HG03066 (cell line): ENCODE measurements at regions not wholly inside any gene's neighbourhood (a gene's known extent, or its start where the extent isn't known, plus 50 kb on each side); places are given as distances from the start of the nearest gene placed in this dataset.
A peak's percentile ranks its signal among the peaks of the same experiment; 100 is the strongest.

Source experiments
- ATAC-seq: cut with Tn5 transposase; IDR thresholded peaks from one replicate; pipeline ENCODE4 v1.9.1; 2021; ENCODE audit warnings: low read depth; ENCODE audit not compliant: unreplicated experiment

DNA sequence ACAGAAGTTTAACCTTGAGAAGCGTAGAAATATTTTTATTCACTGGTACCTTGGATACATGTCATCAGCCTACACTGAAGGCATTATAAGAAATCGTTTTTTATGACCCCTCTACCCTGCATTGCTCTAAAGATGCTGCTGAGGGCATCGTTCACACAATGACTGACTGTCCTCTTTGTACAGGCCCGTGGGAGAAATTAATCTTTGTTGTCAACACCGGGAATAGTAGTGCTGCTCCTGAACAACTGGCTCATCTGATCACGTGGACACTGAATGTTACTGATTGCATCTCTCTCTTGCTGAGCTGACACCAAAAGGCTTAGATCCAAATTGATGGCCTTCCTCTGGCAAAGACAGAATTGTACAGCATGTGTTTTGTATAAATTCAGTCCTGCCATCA is 157.1 kb upstream of the SMLR1 start:
- no peak for ATAC-seq

GRCh38 chr6:130671119-130671518 is 156.1 kb upstream of the SMLR1 start:
- no peak for ATAC-seq

- ATAC-seq = no peak
Observed at GRCh38 chr6:130671577-130671976, 155.6 kb upstream of the SMLR1 start.

DNA sequence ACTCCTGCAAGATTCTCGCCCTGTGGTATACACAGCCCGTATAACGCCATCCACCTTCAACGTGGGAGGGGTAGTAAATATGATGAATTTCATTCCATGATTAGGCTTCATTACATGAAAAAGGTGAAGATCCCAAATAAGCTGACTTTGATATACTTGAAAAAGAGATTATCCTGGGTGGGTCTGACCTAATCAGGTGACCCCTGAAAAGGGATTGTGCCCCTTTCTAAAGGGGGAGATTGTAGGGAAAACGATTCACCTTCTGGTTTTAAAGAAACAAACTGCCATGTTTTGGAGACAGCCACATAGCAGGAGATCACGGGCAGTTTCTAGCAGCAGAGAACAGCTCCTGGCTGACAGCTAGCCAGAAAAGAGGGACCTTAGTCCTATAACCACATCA is 155.1 kb upstream of the SMLR1 start:
- ATAC-seq = no peak

DNA sequence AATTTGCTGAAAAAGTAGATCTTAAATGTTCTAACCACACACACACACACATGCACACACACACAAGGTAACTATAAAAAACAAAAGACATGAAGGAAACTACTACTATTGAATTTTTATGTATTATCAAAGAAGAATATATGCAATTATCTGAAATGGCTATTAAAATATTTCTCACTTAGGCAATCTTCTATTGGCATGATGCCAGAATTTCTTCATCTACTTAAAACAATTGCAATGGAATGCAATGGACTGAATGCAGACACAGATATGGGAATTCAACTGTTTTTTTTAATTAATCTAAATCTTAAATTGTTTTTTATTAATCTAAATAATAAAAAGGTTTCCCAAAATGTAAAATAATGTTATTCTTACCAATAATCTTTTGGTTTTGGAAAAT is 152.6 kb upstream of the SMLR1 start:
- ATAC-seq = no peak

- ATAC-seq = no peak
Observed at GRCh38 chr6:130675072-130675471, 152.1 kb upstream of the SMLR1 start.

GRCh38 chr6:130676077-130676772 is 151.0 kb upstream of the SMLR1 start:
- ATAC-seq = no peak

DNA sequence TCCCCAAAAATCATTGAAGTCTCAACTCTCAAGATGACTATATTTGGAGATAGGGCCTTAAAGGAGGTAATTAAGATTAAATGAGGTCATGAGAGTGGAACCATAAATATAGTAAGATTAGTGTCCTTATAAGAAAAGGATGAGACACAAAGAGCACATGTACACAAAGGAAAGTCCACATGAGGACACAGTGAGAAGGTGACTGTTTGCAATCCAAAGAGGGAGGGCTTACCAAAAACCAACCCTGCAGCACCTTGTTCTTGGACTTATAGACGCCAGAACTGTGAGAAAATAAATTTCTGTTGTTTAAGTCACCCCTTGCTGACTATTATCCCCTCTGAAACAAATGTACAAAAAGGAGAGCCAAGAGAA is 150.4 kb upstream of the SMLR1 start:
- ATAC-seq = no peak

DNA sequence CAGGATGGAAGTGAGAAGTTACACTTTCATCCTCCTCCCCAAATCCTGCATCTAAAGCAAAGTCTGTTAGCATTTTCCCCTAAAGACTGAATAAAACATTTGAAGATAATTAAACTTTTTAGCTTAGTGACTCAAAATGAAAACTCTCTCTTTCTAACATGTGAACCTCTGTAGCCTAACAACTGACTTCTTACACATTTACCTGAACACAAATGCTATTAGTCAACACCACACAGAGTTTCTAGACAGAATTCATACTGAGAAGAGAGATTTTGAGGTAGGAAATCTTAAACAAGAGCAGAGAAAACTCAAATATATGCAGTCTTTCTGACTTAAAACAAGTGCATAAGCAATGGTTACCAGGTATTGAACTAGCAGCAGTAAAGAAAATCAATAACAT is 149.9 kb upstream of the SMLR1 start:
- no peak for ATAC-seq

GRCh38 chr6:130677766-130678165 is 149.4 kb upstream of the SMLR1 start:
- no peak for ATAC-seq

DNA sequence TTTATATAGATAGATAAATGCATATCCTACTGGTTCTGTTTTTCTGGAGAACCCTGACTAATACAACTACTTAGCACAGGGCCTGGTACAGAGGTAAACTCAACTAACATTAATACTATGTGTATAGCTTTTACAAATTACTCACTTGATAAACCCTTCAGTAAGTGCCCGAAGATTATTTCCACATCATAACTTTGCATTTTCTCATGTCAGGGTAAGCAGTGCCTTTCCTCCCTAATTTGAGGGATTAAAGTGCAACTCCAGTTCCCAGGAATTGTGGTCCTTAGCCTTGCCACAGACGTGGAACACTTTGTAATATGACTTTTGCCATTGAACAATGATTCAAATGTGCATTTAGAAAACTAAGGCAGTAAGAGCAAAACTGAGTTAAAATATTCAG is 147.5 kb upstream of the SMLR1 start:
- ATAC-seq = no peak

- ATAC-seq = no peak
Observed at GRCh38 chr6:130680116-130680515, 147.1 kb upstream of the SMLR1 start.

GRCh38 chr6:130681028-130681427 is 146.2 kb upstream of the SMLR1 start:
- no peak for ATAC-seq

- no peak for ATAC-seq
Observed at GRCh38 chr6:130682066-130682465, 145.1 kb upstream of the SMLR1 start.

DNA sequence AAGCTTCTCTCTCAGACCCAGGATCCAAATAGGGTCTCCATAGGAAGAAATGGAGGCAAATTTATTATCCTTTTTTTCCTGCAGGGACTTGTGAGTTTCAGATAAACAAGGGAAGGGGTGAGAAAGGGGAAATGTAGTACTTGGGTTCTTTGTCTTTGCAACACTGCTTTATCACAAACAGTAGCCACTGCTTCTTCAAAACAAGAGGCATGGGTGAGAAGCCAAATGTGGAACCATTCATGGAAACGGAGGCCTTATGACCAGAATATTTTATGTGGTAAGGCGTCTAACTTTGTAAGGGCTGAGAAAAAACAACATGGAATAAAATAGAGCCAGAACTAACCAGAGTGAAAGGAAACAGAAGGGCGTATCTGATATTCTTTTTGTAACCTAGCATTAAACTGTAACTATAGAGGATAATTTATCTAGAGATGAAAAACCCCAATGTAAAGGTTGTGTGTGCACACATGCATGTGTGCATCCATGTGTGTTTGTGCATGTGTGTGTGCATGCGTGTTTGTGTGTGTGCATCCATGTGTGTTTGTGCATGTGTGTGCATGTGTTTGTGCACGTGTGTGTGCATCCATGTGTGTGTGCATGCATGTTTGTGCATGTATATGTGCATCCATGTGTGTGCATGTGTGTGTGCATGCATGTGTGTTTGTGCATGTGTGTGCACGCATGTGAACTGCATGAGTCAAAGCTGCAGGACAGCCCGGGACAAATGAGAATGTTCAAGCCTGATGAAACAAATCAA is 143.3 kb upstream of the SMLR1 start:
- no peak for ATAC-seq

DNA sequence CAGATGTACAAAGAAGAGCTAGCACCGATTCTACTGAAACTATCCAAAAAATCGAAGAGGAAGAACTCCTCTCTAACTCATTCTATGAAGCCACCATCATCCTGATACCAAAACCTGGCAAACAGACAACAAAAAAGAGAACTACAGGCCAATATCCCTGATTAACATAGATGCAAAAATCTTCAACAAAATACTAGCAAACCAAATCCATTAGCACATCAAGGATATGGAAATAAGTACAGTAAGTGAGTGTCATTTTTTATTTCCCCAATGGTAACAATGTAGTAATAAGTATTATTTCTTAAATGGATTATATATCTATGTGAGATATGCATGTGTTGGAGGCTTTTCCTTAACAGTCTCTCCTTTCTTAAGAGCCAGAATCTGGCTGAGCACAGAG is 134.5 kb upstream of the SMLR1 start:
- ATAC-seq = no peak

DNA sequence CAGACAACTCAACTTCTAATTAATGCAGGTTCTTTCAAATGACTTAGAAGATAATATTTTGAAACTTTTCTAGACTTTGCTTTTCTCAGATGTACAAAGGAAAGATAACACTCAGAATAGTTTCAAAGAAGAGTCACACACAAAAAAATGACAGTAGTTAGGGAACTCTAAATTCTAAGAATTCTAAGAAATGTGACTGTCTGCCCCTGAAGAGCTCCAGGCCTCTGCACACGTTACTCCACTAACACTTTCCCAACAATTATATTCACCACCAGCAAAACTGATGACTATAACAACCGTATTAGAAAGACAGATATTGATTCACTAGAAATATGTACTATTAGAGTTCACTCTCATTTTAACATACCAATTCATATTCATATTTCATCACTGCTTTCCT is 133.3 kb upstream of the SMLR1 start:
- ATAC-seq = no peak

GRCh38 chr6:130694606-130695005 is 132.6 kb upstream of the SMLR1 start:
- no peak for ATAC-seq

DNA sequence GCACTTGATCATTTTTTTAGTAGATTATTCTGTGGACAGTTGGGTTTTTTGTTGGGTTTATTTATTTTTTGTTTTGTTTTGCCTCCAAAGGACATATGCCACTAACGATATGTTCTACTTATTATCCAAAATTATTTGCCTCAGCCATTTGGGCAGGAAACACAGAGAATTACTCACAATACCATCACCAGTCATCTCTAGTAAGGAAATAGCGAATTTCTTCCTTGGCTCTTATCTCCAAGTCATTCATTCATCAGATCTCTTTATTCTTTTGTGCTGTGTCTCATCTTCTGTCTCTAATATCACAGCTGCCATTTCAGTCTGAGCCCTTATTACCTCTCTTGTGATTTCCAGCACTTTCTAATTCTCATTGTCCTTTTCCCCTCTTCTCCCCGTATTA is 130.4 kb upstream of the SMLR1 start:
- ATAC-seq = no peak

DNA sequence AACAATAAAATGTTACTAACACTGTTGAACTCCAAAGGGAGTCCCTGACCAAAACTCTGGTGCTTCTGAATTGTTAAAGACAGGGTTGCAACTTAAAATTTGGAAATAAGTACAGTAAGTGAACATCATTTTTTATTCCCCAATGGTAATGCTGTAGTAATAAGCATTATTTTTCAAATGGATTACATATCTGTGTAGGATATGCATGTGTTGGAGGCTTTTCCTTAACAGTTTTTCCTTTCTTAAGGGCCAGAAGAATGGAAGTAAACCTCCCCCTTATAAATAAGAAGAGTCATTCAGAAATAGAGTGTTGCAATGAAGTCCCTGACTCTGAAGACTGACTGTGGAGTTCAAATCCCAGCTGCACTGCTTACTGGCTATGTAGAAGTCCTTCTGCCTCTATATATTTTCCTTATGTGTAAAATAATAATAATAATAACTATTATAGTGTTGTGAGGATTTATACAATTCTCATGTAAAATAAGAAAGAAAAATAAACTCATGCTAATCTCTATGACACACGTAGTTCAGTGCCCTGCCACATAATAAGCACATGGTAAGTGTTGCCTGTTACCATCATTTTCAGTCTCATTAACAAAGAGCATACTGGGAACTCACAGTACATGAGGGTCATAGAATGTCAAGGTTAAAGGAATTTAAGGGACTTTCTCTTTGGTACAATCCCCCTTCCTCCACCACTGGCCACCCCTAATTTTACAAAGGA is 129.8 kb upstream of the SMLR1 start:
- ATAC-seq = peak; percentile 24

DNA sequence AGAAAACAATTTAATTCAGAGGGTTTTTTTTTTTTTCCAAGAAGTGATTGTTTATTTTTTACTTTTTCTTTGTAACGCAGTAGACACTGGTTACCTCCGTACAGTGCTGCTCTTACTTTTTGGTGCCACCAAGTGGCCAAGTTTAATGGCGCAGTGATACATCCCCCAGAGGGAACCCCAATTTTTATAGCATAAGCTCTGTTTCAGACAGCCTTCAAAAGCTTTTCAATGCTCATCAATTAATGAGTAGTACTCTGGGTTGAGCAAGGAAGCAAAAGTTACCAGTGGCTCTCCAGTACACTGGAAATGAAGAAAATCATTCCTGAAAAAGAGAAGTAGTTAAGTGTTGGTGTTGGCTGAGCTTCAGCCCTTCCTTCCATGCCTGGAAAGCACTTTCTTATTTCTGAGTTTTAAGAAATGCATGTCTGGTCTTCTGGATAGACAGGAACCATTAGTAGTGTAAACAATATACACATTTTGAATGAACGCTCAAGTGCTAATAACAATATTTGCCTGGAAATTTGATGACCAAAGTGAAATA is 129.1 kb upstream of the SMLR1 start:
- ATAC-seq = peak; percentile 88
